HEK293T (cell line): ENCODE measurements at regions not wholly inside any gene's neighbourhood (a gene's known extent, or its start where the extent isn't known, plus 50 kb on each side); places are given as distances from the start of the nearest gene placed in this dataset.

ENCODE experiments used
- BHLHE40 ChIP-seq: fragments of 450-650 bp; IDR thresholded peaks from 2 replicates; pipeline ENCODE4 v1.6.1; 2016; ENCODE audit warnings: mild to moderate bottlenecking, moderate library complexity, borderline replicate concordance
- CTBP1 ChIP-seq: fragments of 450-650 bp; IDR thresholded peaks from 2 replicates; pipeline ENCODE4 v1.6.1; 2016; ENCODE audit warnings: borderline replicate concordance
- ELF4 ChIP-seq: fragments of 450-650 bp; IDR thresholded peaks from 2 replicates; pipeline ENCODE4 v1.6.1; 2017; ENCODE audit warnings: antibody characterized with exemption
- FOXK2 ChIP-seq: fragments of 450-650 bp; IDR thresholded peaks from 2 replicates; pipeline ENCODE4 v1.6.1; 2016; ENCODE audit warnings: mild to moderate bottlenecking
- FOXM1 ChIP-seq: fragments of 450-650 bp; IDR thresholded peaks from 2 replicates; pipeline ENCODE4 v1.6.1; 2017; ENCODE audit warnings: mild to moderate bottlenecking, borderline replicate concordance
- SP1 ChIP-seq: fragments of 450-650 bp; IDR thresholded peaks from 2 replicates; pipeline ENCODE4 v1.6.1; 2017
- SUZ12 ChIP-seq: fragments of 450-650 bp; IDR thresholded peaks from 2 replicates; pipeline ENCODE4 v1.6.1; 2016; ENCODE audit warnings: mild to moderate bottlenecking
- ZNF384 ChIP-seq: fragments of 450-650 bp; IDR thresholded peaks from 2 replicates; pipeline ENCODE4 v1.6.1; 2016

GRCh38 chr9:80976403-80976802, 712.9 kb downstream of the TLE1 start:
- TF ChIP-seq FOXM1, result no peak
- no peak for TF ChIP-seq BHLHE40
- no peak for TF ChIP-seq SP1
- TF ChIP-seq SUZ12, result no peak
- no peak for TF ChIP-seq ELF4
- no peak for TF ChIP-seq FOXK2
- no peak for TF ChIP-seq ZNF384
- TF ChIP-seq CTBP1, result no peak
